Skin epidermis (tissue), 12 donors: ENCODE measurements at regions not wholly inside any gene's neighbourhood (a gene's known extent, or its start where the extent isn't known, plus 50 kb on each side); places are given as distances from the start of the nearest gene placed in this dataset.

Experiments
- H3K27ac ChIP-seq, 21 experiments: fragments of 200-600 bp; sonication (generic) in 11 of 21; one replicate each; pipeline ENCODE4 v1.5.0; 2020; ENCODE audit warnings: mild to moderate bottlenecking in 3 of 21, inconsistent platforms in 2 of 21, moderate library complexity in 2 of 21
- H3K4me3 ChIP-seq, 7 experiments: fragments of 200-600 bp; sonication (generic) in 2 of 7; one replicate each; pipeline ENCODE4 v1.5.0; 2020; ENCODE audit warnings: inconsistent platforms in 2 of 7, mild to moderate bottlenecking in 2 of 7, moderate library complexity in 1 of 7

DNA sequence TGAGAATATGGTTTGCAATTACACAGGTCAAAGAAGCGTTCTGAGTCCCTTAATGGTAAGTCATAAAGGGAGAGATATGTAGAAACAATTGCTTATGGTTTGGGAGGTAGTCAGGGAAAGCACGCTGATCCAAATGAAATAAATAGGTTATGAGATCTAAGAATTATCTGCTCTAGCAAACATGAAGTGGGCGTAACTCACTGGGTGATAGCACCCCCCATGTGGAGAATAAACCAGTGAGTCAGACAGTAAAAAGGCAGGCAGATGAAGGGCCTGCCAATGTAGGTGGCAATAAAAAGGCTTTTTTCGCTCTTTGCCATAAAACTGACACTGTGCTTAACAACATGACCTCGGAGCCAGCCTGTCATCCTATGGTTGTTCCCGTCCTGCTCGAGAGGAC is 306.9 kb downstream of the GLRX3 start:
- Histone ChIP-seq H3K27ac (no peak overlapping the region), H3K4me3 (no peak overlapping the region)

DNA sequence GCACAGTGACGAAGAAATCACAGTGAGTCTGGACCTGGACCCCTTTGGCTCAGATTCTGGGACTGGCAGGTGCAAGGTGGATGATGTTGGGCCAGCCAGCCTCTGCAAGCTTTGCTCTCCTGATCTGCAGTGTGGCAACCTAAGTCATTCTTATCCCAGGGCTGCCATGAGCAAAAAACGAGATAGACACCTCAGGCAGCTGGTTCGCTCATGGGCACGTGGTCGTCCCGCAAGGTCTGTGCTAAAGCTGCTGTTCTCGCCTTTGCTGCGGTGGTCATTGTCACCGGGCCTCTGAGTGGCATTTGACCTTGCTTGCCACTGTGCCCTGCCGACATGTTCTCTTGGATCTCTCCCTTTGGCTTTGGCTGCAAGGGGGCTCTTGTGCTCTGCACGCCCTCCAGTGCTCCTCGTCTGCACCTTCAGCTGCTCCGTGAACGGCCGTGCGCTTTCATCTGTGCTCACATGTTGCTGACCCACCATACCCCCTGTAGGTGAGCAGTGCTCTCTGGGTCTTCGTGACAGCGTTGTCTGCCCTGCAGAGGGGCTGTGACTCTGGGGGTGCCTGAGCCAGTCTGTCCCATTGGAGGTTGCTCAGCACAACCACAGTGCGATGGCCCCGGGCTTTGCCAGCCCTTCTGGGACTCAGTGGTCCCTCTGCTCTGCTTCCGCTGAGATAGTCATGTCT is 317.0 kb downstream of the GLRX3 start:
- no peak overlapping the region for H3K4me3 ChIP-seq
- H3K27ac ChIP-seq: no peak overlapping the region

DNA sequence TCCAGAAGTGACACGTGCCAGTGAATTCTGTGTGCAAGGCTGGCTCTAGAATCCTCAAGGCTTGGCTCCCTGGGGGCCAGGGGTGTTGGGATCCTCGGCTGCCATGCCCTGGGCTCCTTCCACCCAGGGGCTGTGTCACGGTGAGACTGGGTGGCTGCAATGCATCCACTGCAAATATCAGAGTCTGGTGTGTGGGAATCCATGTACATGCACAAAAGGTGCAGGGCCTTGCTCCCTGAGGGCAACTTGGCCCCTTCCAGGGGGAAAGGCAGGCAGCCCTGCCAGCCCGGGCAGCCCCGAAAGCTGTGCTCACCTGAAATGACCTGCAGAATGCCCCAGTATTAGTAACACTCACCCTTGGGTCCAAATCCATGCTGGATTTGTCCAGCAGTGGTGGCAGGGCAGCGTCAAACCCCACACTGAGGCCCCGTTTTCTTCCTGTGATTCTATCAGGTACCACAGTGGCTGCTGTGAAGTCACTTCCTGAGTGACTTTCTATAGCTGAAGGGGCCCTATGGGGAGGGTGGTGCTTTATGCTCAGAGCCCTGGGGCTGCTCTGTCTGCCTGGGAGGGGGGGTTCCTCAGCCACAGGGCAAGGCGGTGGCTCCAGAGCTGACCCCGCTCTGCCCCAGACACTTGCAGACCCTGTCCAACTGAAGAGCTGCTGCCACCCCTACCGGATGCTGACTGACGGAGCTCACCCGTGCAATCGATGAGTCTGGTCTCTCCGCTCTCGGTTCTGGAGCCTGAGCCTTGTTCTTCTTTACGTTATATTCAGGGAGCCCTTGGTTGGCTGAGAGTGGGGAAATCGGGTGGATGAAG is 317.7 kb downstream of the GLRX3 start:
- Histone ChIP-seq H3K4me3 (no peak overlapping the region), H3K27ac (no peak overlapping the region)

DNA sequence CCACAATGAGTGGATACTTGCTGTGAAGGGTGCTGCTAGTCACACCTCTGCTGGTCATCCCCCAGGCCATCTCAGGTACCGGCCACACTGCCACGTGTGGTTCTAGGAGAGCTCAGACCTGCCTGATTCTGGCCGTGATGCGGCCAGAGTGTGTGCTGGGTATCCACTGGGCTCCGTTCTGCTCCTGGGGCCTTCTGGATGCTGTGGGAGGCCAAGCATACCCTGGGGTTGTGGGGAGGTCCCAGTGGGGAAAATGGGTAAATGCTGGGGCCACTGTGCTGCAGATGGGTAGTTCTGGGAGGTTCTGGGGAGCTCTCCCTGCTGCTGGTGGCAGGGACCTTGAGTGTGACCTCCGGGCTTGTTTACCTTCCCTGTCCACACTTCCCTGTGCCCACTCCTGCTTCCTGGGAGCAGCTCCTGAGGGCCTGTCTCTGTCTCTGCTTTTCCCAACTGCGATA is 318.4 kb downstream of the GLRX3 start:
- Histone ChIP-seq H3K27ac (no peak overlapping the region), H3K4me3 (no peak overlapping the region)

DNA sequence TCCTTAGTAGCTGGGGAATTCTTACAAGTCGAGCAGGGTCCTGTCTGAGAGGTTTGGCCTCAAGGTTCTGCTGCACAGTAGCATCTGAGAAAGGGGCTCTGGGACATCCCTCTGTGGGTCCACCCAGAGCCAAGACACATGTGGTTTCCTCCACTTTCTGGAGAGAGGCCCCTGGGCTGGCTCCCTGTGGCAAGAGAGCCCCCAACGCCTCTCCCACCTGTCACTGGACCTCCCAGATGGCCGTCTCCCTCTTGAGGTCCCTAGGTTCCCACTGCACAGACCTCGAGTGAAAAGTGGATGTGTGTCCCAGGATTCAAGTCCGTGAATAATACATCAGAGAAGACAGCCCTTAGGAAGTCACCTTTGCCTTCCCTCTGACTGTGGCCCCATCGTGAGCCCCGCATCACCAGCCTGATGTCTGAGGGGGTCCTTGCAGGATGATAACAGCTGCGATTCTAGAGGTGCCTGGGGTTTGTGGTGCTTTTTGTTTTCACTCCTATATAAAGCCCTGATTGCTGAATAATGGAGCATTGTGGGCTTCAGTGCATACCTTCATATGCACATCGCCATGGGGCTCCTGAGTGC is 319.0 kb downstream of the GLRX3 start:
- Histone ChIP-seq H3K27ac (no peak overlapping the region), H3K4me3 (no peak overlapping the region)

DNA sequence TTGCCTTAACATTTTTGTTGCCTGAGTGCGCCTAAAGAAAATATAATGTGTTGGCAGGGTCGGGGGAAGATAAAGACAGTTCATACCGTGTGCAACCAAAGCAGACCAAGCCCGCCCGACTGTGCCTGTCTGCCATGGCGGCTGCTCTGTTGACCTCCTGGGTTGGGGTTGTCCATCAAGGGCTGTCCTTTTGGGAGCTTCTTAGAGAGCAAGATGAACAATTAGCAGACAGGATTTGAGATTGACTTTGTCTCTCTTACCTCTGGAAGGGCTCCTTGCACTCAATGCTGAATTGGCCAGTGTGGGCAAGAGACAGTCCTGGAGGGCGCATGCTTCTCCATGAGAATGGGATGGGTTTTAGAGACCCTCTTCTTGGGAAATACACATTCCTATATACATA is 319.6 kb downstream of the GLRX3 start:
- H3K27ac ChIP-seq: no peak overlapping the region
- no peak overlapping the region for H3K4me3 ChIP-seq

DNA sequence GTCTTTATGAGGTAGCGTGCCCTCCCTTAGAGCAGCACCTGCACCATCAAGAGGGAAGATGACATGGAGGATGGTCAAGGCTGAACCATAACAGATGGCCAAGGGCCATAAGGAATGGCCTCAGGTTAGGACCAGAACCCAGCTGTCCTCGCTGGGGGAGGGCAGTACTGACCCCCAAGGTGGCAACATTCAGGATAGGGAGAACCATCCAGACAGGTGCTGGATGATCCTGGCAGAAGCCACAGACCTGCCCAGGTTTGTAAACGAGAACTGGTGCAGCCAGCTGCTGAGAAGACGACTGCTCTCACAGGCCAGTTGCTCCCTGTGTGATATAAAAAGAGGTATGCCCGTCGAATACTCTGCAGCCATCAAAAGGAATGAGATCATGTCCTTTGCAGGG is 320.4 kb downstream of the GLRX3 start:
- Histone ChIP-seq H3K27ac (no peak overlapping the region), H3K4me3 (no peak overlapping the region)

DNA sequence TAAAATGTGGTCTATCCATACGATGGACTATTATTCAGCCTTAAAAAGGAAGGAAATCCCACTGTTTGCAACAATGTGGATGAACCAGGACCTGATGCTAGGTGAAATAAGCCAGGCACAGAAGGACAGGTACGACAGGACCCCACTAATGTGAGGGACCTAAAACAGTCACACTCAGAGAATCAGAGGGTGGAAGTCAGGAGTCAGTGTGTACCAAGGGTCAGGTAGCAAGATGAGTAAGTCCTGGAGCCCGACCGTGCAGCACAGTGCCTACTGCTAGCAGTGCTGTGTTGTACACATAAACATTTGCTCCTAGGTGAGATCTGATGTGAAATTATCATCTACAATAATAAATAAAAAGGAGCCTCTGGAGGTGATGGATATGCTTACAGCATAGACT is 322.3 kb downstream of the GLRX3 start:
- H3K27ac ChIP-seq: no peak overlapping the region
- H3K4me3 ChIP-seq: no peak overlapping the region

DNA sequence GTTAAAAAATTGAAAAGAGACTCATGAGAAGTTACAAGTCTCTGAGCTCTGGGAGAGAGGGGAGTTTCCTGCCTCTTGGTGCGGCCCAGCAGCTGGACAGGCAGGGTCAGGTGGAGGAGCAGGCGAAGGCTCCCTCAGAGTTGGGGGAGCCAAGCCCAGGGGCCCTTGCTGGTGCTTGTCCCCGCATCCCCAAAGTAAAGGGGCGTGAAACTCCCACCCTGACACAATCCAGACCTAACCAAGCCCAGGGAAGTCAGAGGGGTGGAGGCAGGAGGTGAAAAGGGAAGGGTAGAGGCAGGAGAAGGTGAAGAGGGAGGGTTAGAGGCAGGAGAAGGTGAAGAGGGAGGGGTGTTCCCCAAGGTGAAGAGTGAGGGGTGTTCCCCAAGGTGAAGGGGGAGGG is 322.8 kb downstream of the GLRX3 start:
- no peak overlapping the region for H3K27ac ChIP-seq

DNA sequence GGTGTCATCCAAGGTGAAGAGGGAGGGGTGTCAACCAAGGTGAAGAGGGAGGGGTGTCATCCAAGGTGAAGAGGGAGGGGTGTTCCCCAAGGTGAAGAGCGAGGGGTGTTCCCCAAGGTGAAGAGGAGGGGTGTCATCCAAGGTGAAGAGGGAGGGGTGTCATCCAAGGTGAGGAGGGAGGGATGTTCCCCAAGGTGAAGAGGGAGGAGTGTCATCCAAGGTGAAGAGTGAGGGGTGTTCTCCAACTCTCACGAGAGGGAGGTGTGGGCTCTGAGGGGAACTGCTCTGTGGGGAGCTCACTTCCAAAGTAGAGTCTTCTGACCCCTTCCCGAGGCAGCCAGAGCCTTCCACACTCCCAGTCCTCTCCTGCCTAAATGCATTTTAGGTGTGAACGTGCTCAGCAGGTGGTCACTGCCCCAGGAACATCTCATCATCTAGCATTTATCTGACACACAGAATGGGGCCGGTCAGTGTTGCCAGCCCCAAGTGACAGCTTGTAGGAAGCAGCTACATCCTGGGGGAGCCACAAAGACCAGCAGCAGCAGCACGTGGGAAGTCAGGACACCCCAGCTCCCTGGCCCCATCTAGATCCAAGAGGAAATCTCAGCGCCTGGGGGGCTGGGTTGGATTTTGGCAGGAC is 323.8 kb downstream of the GLRX3 start:
- no peak overlapping the region for H3K27ac ChIP-seq
- H3K4me3 ChIP-seq: no peak overlapping the region

More for the DNA sequence above, 322.8 kb downstream of the GLRX3 start:
- H3K4me3 ChIP-seq: no peak overlapping the region

DNA sequence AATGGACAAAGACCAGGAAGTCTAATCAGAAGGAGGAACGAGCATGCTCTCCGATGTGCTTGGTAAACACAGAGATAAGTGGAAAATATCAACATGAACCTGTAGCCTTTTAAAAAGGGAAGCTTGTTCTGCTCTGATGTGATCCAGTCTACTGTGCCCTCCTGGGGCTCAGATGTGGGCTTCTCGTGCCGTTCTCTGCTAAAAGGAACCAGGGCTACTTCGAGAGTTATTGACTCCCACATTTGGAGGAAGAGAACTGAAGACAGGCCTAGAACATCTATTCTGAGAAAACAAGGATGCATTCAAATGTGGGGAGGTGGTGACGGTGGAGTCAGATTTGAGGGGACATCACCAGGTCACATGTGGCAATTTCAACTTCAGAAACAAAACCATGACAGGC is 325.4 kb downstream of the GLRX3 start:
- Histone ChIP-seq H3K27ac (no peak overlapping the region), H3K4me3 (no peak overlapping the region)

DNA sequence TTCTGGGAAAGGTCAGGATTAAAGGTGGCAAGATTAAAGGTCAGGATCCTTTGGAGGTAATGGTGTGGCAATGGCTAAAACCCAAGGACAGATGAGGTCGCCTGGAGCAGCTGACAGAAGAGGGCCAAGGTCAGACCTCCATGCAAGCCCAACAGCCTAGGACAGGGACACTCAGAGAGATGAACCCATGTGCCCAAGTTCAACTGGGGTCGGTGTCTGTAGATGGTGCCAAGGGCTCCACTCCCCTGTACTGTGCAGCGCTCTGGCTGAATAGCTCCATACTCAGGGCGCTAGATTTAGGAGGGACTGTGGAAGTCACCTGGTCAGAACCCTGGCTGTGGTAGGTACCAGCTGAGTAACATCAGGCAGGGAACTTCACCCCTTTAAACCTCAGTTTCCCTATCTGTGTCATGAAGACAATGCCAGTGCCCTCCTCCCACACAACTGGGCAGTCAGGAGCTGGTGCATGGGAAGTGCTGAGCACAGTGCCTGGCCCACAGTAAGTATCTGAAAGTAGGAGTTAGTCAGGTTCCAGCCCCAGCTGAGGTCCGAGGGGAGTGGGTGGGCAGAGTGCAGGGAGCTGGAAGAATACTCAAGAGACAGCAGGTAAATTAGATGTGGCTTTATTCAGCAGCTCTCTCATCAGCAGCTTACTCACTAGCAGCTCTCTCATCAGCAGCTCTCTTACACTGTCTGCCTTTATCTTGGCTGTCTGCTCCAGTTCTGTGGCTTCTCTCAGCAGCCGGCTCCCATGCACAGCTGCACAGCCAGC is 327.1 kb downstream of the GLRX3 start:
- Histone ChIP-seq H3K27ac (no peak overlapping the region), H3K4me3 (no peak overlapping the region)

DNA sequence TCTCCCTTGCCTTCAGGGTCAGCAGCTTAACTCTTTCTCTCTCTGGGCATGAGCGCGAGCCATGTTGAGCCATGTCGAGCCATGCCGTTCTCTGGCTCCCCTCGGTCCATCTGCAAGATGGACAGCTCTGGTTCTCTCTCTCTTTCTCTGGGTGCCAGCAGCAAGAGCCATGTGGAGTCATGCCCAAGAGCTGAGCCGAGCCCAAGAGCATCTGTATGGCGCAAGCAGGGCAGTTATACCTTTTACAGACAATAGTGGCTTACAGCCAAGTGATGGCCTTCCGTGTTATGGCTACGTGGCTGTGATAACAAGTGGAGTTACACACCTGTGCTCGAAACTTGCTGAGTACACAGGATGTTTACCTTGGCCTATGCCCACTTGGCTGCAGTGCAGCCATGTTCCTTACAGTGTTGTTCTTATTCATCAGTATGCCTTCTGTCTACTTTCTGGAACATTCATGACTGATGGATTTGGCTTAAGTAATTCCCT is 327.7 kb downstream of the GLRX3 start:
- H3K4me3 ChIP-seq: no peak overlapping the region
- no peak overlapping the region for H3K27ac ChIP-seq

DNA sequence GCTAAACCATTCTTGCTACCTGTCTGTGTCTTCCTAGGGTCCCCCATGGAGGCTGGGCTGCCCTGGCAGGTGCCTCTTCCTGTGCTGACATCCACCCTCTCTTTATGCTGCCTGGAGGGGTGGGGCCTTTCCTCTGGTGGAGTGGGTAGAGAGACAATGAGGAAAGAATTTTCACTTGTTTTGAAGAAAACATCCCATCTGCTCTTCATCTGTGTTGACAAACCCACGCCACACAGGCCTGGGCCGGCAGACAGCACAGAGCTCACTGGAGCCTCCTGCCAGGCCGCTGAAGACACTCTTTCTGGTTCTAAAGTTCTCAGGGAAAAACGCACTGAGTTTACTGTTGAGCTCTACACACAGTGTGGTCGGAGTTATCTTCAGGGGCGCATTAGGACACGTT is 328.2 kb downstream of the GLRX3 start:
- H3K27ac ChIP-seq: no peak overlapping the region

DNA sequence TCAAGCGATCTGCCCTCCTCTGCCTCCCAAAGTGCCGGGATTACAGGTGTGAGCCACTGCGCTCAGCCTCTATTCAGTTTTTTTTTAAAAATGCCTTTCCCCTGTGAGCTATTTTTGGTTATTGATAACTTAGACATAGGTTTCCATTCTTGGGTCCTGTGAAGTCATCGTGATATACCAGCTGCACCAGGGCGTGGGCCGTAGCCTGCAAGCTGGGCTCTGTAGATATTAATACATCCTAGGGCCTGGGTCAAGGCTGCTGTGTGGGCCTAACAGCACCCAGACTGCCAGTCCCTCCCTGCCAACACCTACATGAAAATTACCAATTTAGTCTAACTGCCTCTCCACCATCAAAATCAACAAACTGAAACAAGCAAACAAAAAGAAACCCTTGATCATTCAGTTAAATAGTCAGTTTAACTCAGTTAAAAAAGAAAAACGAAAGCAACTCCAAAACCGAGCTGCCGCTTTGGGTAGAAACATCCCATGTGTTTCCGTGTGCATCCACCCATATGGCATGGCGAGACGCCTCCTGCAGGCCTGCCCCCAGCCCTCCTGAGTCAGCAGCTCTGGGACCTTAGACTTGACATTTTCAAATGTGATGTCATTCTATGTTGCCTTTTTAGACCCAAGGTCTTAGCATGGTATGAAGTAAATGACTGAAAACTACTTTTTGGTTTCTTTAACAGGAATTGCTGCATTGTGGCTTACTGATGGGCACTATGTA is 330.2 kb downstream of the GLRX3 start:
- H3K27ac ChIP-seq: no peak overlapping the region
- no peak overlapping the region for H3K4me3 ChIP-seq

More for the DNA sequence above, 328.2 kb downstream of the GLRX3 start:
- H3K4me3 ChIP-seq: no peak overlapping the region

DNA sequence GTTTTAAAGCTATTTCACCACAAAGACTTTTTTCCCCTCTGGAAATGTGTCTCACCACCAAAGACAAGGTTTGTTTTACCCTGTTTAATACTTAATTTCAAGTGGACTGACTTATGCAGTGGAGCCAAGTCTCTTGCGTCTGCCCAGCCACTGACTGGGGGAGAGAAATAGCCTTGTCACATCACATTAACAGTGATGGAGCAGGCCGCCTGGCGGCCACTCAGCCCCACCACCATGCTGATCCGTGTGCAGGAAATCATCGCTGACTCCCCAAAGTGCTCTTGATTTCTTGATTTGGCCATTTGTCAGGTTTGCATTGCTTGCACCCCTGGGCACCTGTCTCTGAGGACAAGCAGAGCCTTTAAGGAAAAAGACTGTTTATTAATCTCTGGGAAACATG is 334.1 kb downstream of the GLRX3 start:
- Histone ChIP-seq H3K4me3 (no peak overlapping the region), H3K27ac (no peak overlapping the region)

DNA sequence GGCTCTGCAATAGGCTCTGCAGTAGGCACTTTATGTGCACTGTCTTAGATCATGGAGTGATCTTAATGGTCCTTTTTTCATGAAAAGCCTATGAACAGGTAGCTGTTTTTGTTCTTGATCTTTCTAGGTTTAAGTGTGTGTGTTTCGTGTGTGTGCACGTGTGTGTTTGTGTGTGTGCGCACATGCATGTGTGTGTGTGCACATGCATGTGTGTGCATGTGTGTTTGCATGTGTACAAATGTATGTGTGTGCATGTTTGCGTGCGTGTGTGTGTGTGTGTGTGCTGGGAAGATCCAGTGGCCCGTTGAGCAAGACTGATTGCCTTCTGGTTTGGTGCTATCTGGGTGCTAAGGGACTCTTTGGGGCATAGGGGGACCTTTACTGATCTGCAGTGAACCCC is 334.8 kb downstream of the GLRX3 start:
- no peak overlapping the region for H3K4me3 ChIP-seq
- H3K27ac ChIP-seq: no peak overlapping the region

DNA sequence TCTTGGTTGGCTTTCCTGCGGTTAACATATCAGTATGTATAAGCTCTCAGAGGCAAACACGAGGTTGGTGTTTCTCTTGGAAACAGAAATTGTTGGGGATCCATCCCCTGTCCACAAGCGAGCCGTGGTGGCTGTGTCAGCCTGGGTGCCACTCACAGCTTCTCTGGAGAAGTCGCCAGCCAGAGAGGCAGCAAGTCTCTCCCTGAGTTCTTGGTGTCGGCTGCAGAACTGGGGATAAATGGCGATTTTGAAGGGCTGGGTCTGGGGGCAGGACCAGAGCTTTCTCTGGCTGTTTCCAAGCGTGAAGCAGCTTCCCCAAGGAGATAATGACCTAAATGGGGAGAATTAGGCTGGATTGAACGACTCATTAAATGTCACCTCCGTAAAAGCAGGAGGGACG is 335.3 kb downstream of the GLRX3 start:
- H3K27ac ChIP-seq: no peak overlapping the region
- H3K4me3 ChIP-seq: no peak overlapping the region

DNA sequence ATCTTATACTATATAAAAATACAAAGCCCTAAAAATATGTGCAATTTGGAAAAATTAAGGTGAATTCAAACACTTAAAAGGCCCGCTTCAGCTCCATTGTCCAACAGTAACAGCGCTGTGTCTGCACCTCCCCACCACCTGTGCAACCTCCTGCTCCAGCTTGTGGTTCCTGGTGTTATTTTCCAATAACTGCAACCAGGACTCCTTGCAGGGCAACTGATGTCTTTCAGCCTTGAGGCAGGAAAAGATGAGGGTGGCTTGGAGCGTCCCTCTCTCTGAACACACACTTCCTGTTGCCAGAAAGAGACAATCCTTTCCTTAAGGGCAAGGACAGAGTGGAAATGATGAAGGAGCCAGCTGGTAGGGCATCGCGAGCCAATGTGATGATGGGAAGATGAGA is 336.0 kb downstream of the GLRX3 start:
- no peak overlapping the region for H3K27ac ChIP-seq
- no peak overlapping the region for H3K4me3 ChIP-seq
